PC-3 (cell line): ENCODE measurements at regions not wholly inside any gene's neighbourhood (a gene's known extent, or its start where the extent isn't known, plus 50 kb on each side); places are given as distances from the start of the nearest gene placed in this dataset.

Experiments used
- CTCF ChIP-seq: fragments of 300-600 bp; sonication (generic); conservative IDR thresholded peaks from 2 replicates; pipeline ENCODE4 v1.5.1; 2017; ENCODE audit warnings: antibody characterized with exemption, low read depth, mild to moderate bottlenecking, low read length
- EZH2 ChIP-seq: fragments of 300-600 bp; sonication (generic); IDR thresholded peaks from one replicate; pipeline ENCODE4 v1.6.1; 2017; ENCODE audit warnings: antibody characterized with exemption, mild to moderate bottlenecking, low read length; ENCODE audit not compliant: unreplicated experiment
- EZH2phosphoT487 ChIP-seq: fragments of 300-600 bp; sonication (generic); IDR thresholded peaks from 2 replicates; pipeline ENCODE4 v1.6.1; 2018; ENCODE audit warnings: mild to moderate bottlenecking, antibody characterized with exemption, low read length, borderline replicate concordance

- TF ChIP-seq CTCF (no peak), EZH2 (no peak), EZH2phosphoT487 (no peak)
Observed at GRCh38 chr1:81172483-81172882, 628.3 kb upstream of the ADGRL2 start.
